Endothelial cell of umbilical vein (primary cell): ENCODE measurements at regions not wholly inside any gene's neighbourhood (a gene's known extent, or its start where the extent isn't known, plus 50 kb on each side); places are given as distances from the start of the nearest gene placed in this dataset.

Experiments
- BruUV-seq: library from RNA; stranded (reverse); fragments of 400-500 nt; replicated peaks from 2 replicates; lab custom pipeline; 2021; lab: Mats Ljungman, UMichigan
- CTCF ChIA-PET: fragments of 300-600, 350-600 bp; sonication (Branson Sonifier 250); formaldehyde crosslinking; loops from one replicate; lab custom pipeline; 2021; ENCODE audit warnings: antibody characterized with exemption, inconsistent platforms; lab: Charles Lee
- POLR2A ChIA-PET: fragments of 300-600, 350-600 bp; sonication (Branson Sonifier 250); formaldehyde crosslinking; loops from one replicate; lab custom pipeline; 2021; ENCODE audit warnings: antibody characterized with exemption, inconsistent platforms; lab: Charles Lee
- DNase-seq: peaks from one replicate; pipeline ENCODE4 v3.0.0-alpha.2; 2011; ENCODE audit warnings: low read depth, low spot score
- FAIRE-seq: peaks from 2 replicates; lab custom pipeline; 2011; peaks lifted over from hg19 to GRCh38; lab: Jason Lieb, UNC
- H2AFZ ChIP-seq: 2 replicates; pipeline ENCODE4 v1.6.0; 2012; ENCODE audit warnings: low read depth, low read length, control low read depth, inconsistent platforms
- H3K27ac ChIP-seq: 2 replicates; pipeline ENCODE4 v1.5.1; 2011; ENCODE audit warnings: low read depth, mild to moderate bottlenecking, control low read depth, low read length, moderate library complexity; ENCODE audit not compliant: insufficient read depth
- H3K27me3 ChIP-seq, 2 experiments: 2 replicates each; pipeline versions ENCODE4 v1.6.0 to v1.6.1; 2011; ENCODE audit warnings: low read length in 2 of 2, mixed read lengths in 1 of 2; ENCODE audit not compliant: control insufficient read depth in 2 of 2, insufficient read depth in 2 of 2
- H3K36me3 ChIP-seq, 2 experiments: 2 replicates in 1 of 2; 3 replicates in 1 of 2; pipeline ENCODE4 v1.5.1; 2011; ENCODE audit warnings: low read length in 2 of 2, mild to moderate bottlenecking in 1 of 2, moderate library complexity in 1 of 2; ENCODE audit not compliant: control insufficient read depth in 2 of 2, insufficient read depth in 2 of 2; ENCODE audit errors: extremely low read depth in 1 of 2
- H3K4me1 ChIP-seq: 3 replicates; pipeline ENCODE4 v1.5.1; 2011; ENCODE audit warnings: mild to moderate bottlenecking, low read length; ENCODE audit not compliant: control insufficient read depth, insufficient read depth; ENCODE audit errors: extremely low read depth
- H3K4me2 ChIP-seq: 2 replicates; pipeline ENCODE4 v1.6.1; 2011; ENCODE audit warnings: low read length, control low read depth, mixed read lengths; ENCODE audit not compliant: insufficient read depth
- H3K4me3 ChIP-seq, 3 experiments: fragments of 200-600 bp in 1 of 3; sonication (generic), shearing (Covaris generic) in 1 of 3; replicated peaks in 1 of 3; 2 replicates each; pipeline ENCODE4 v1.5.1; 2011 to 2016; ENCODE audit warnings: control low read depth in 3 of 3, low read length in 3 of 3, mild to moderate bottlenecking in 2 of 3, inconsistent platforms in 1 of 3, low read depth in 1 of 3, moderate library complexity in 1 of 3; ENCODE audit not compliant: insufficient read depth in 1 of 3
- H3K79me2 ChIP-seq: 2 replicates; pipeline ENCODE4 v1.6.0; 2012; ENCODE audit warnings: low read length, inconsistent platforms; ENCODE audit not compliant: control insufficient read depth, insufficient read depth
- H3K9ac ChIP-seq: replicated peaks from 2 replicates; pipeline ENCODE3; 2011; ENCODE audit warnings: low read length, control low read depth; ENCODE audit not compliant: insufficient read depth; ENCODE audit errors: extremely low read depth
- H3K9me1 ChIP-seq: replicated peaks from 3 replicates; pipeline ENCODE4 v1.6.0; 2011; ENCODE audit warnings: mild to moderate bottlenecking, low read length; ENCODE audit not compliant: control insufficient read depth, insufficient read depth; ENCODE audit errors: extremely low read depth
- H3K9me3 ChIP-seq: replicated peaks from 2 replicates; pipeline ENCODE4 v1.5.1; 2012; ENCODE audit warnings: low read length, inconsistent platforms; ENCODE audit not compliant: control insufficient read depth, insufficient read depth
- H4K20me1 ChIP-seq: replicated peaks from 2 replicates; pipeline ENCODE3; 2011; ENCODE audit warnings: mild to moderate bottlenecking, low read length; ENCODE audit not compliant: control insufficient read depth, insufficient read depth; ENCODE audit errors: extremely low read depth
- CTCF ChIP-seq, 2 donors: IDR thresholded peaks; 1 replicate in 1 of 2; 2 replicates in 1 of 2; pipeline ENCODE4 v1.5.1; 2011; ENCODE audit warnings: low read length in 2 of 2, mild to moderate bottlenecking in 2 of 2, moderate library complexity in 2 of 2, control low read depth in 1 of 2, inconsistent platforms in 1 of 2, low read depth in 1 of 2; ENCODE audit not compliant: insufficient read depth in 1 of 2; ENCODE audit errors: extremely low read depth in 1 of 2
- EZH2 ChIP-seq: IDR thresholded peaks from 2 replicates; pipeline ENCODE4 v1.6.1; 2012; ENCODE audit warnings: borderline replicate concordance, low read depth, mild to moderate bottlenecking, moderate library complexity, low read length, inconsistent platforms; ENCODE audit not compliant: severe bottlenecking
- FOS ChIP-seq: IDR thresholded peaks from 2 replicates; pipeline ENCODE4 v1.6.1; 2011; ENCODE audit warnings: mild to moderate bottlenecking, low read length, moderate library complexity, borderline replicate concordance; ENCODE audit not compliant: insufficient read depth
- GATA2 ChIP-seq: IDR thresholded peaks from 2 replicates; pipeline ENCODE4 v1.7.0; 2011; ENCODE audit warnings: low read depth, mild to moderate bottlenecking, moderate library complexity, mixed read lengths, low read length; ENCODE audit not compliant: insufficient read length, insufficient read depth
- JUN ChIP-seq: IDR thresholded peaks from 2 replicates; pipeline ENCODE4 v1.6.1; 2011; ENCODE audit warnings: borderline replicate concordance, low read depth; ENCODE audit not compliant: insufficient read length, insufficient read depth
- MAX ChIP-seq: IDR thresholded peaks from 2 replicates; pipeline ENCODE4 v1.6.1; 2011; ENCODE audit not compliant: insufficient read depth, insufficient read length
- MYC ChIP-seq: IDR thresholded peaks from one replicate; pipeline ENCODE4 v1.6.1; 2011; ENCODE audit warnings: mild to moderate bottlenecking, low read depth, low read length
- POLR2A ChIP-seq: IDR thresholded peaks from 2 replicates; pipeline ENCODE4 v1.6.1; 2012; ENCODE audit warnings: low read depth, mild to moderate bottlenecking, control low read depth, low read length
- POLR2AphosphoS5 ChIP-seq: IDR thresholded peaks from 2 replicates; pipeline ENCODE4 v1.6.1; 2012; ENCODE audit warnings: low read depth, mild to moderate bottlenecking, control low read depth, low read length, moderate library complexity; ENCODE audit not compliant: insufficient read depth
- dilution Hi-C: fragments of 300-500 bp; cut with MboI; formaldehyde crosslinking; loops from one replicate; pipeline ENCODE4 v1.15.0; 2019; ENCODE audit warnings: low sequenced_read_pairs; ENCODE audit not compliant: extremely low pct_ligation_motif_present
- intact Hi-C: fragments of 100-400 bp; cut with micrococcal nuclease; formaldehyde crosslinking; loops from one replicate; pipeline ENCODE4 v1.10.0; 2022

GRCh38 chr1:80155371-80155770 lies 1148.8 kb upstream of the ADGRL4 start:
- Histone ChIP-seq H3K9ac (no peak overlapping the region), H3K27ac (no peak overlapping the region), H3K36me3 (no peaks in the 10 kb centered on the region), H3K4me3 (no peak overlapping the region), H2AFZ (no peak overlapping the region), H3K9me3 (no peaks in the 10 kb centered on the region), H3K9me1 (no peaks in the 10 kb centered on the region), H3K27me3 (no peaks in the 10 kb centered on the region), H3K4me2 (no peak overlapping the region), H3K4me1 (no peaks in the 10 kb centered on the region), H4K20me1 (no peaks in the 10 kb centered on the region), H3K79me2 (no peaks in the 10 kb centered on the region)
- FAIRE-seq (no peak), DNase-seq (no peak)
- POLR2A ChIA-PET, result no interaction called here
- intact Hi-C loops, result no loop called here
- CTCF ChIA-PET, result interaction anchor here (0.9 to 1.6 kb wide), 2 partner anchors 9 to 62 kb away, joined by 3 read pairs; no protein-coding TSS in a partner anchor
- no TSS peak for BruUV-seq
- TF ChIP-seq EZH2, result no peak
- TF ChIP-seq POLR2AphosphoS5, result no peak
- dilution Hi-C loops, result no loop called here

GRCh38 chr1:80154176-80154575 lies 1147.6 kb upstream of the ADGRL4 start:
- Histone ChIP-seq H3K9me3 (no peaks in the 10 kb centered on the region), H3K9me1 (no peaks in the 10 kb centered on the region), H3K27ac (no peak overlapping the region), H3K4me2 (no peak overlapping the region), H3K9ac (no peak overlapping the region), H2AFZ (no peak overlapping the region), H4K20me1 (no peaks in the 10 kb centered on the region), H3K4me1 (no peaks in the 10 kb centered on the region), H3K79me2 (no peaks in the 10 kb centered on the region), H3K27me3 (no peaks in the 10 kb centered on the region), H3K4me3 (no peak overlapping the region), H3K36me3 (no peaks in the 10 kb centered on the region)
- TF ChIP-seq MAX (no peak), POLR2A (no peak), POLR2AphosphoS5 (no peak), EZH2 (no peak), JUN (no peak), FOS (no peak), GATA2 (no peak), CTCF (IDR thresholded peaks at IDR 0.05; ENCODE audit: extremely low read depth in 1 of 2, insufficient read depth in 1 of 2, low read depth in 1 of 2, low read length in 2 of 2) (no peak), MYC (no peak)
- ChIA-PET CTCF (interaction anchor here (0.7 kb wide), 1 partner anchor 10 kb away, joined by 3 read pairs; no protein-coding TSS in a partner anchor), POLR2A (no interaction called here)
- DNase-seq (no peak), FAIRE-seq (no peak)
- dilution Hi-C loops (no loop called here), intact Hi-C loops (no loop called here)
- BruUV-seq, result no TSS peak
